ENCODE measurements at regions not wholly inside any gene's neighbourhood (a gene's known extent, or its start where the extent isn't known, plus 50 kb on each side); places are given as distances from the start of the nearest gene placed in this dataset.
"Not testable (repeated sequence)": the region's sequence is repeated elsewhere in the genome, so short reads cannot be mapped to it uniquely, and the experiment has no call there.

DNA sequence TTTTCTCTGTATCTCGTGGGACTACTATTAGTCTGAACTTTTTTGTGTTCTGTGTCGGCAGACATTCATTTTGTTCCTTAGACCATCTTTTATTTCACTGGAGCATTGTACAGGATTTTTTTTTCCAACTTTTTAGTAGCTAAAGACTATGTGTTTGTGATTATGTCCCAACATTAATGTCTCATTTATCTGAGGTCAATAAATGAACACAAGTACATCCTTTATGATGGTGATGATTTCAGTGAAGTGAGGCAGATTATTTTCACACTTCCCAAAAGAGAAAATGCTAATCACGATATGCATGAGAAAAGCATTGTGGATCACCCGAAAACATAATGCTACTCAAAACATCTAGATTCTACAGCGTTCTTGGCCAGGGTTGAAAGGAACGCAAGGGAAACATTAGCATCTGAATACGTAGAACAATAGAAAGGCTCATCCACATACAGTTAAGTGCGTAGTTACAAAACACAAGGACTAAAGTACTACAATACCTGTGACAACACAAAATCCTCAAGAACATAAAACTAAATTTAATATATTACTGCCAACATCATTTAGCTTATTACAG is 981.7 kb upstream of the NCAM2 start:
- no peak for DNase-seq

- no peak for DNase-seq
These were observed 978.2 kb upstream of the NCAM2 start for GRCh38 chr21:20020026-20020425.

- DNase-seq = no peak
These were observed 975.0 kb upstream of the NCAM2 start for GRCh38 chr21:20023193-20023592.

DNA sequence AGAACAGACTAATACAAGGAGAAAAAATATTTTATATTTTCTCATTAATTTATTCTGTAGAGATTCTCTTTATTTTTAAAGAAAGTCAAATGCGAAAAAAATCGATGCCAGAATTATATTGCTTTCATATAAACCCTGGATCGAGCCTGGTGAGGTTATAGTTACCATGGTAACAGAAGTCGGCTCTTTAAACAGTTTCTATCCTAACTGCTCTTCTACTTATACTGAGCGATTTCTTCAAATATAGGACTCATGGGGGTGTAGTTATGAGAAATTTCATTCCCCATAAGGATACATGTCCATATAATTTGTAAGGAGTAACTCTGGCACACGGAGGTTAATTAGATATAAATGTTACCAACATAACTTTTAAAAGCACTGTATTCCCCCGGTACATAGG is 973.5 kb upstream of the NCAM2 start:
- no peak for DNase-seq

- no peak for DNase-seq
These were observed 971.7 kb upstream of the NCAM2 start for GRCh38 chr21:20026543-20026942.

- no peak for DNase-seq
These were observed 967.8 kb upstream of the NCAM2 start for GRCh38 chr21:20030390-20030789.

GRCh38 chr21:20031807-20032206 is 966.4 kb upstream of the NCAM2 start:
- no peak for DNase-seq

DNA sequence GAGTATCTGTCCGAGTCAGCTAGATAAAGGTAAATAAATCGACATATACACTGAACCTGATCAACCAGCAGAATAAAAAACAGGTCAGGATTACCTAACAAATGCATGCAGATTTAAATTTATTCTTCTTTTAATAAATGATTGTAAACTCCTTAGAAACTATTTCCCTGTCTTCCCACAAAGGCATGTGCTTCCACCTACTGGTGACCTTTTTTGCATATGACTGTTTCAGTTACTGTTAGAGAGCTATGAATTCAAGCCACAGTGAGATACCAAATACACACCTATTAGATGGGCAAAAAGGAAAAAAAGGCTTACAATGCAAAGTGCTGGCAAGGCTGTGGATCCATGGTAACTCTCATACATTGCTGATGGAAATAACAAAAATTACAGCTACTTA is 957.4 kb upstream of the NCAM2 start:
- peak in 2 of 3 experiments; percentile 2 to 47 for DNase-seq

- DNase-seq = no peak
These were observed 953.0 kb upstream of the NCAM2 start for GRCh38 chr21:20045197-20045596.

DNA sequence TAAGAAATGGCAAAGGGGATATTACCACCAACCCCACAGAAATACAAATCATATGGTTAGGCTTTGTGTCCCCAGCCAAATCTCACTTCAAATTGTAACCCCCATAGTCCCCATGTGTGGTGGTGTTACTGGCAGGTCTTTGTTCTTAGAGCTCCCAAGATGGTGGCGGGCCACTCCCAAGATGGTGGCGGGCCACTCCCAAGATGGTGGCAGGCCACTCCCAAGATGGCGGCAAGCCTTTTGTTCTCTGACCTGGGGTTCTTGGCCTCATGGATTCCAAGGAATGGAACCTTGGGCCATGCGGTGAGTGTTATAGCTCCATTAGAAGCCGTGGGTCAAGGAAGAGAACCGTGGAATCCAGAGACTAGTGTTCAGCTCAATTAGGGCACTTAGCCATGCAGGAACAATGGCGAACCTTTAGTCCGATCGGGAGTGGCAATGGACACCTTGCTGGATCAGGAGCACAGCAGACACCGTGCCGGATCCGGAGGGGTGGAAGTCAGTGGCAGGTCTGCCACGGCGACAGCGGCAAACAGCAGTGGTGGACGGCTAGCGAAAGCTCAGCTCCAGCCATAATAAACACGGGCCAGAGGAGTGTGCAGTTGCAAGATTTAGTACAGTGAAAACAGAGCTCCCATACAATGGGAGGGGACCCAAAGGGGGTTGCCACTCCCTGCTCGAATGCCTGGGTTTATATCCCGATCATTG is 949.9 kb upstream of the NCAM2 start:
- DNase-seq = not testable (repeated sequence)

GRCh38 chr21:20083336-20083735 is 914.9 kb upstream of the NCAM2 start:
- DNase-seq = no peak

DNA sequence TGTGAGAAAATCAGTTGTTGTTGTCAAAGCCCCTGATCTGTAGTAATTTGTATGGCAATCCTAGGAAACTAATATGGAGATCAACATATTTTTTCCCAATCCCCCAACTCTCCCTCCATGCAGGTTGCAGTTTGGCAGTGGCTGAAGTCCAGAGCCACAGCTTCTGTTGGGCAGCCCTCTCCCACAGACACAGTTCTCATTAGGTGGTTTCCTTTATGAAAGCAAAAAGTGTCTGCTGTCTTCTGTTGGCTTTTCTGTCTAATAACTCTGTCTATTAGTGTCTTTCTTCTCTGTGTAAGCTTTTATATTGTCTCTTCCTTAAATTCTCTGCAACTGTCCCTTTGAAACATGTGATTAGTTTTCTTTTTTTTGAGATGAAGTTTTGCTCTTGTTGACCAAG is 914.3 kb upstream of the NCAM2 start:
- no peak for DNase-seq

GRCh38 chr21:20086508-20086907 is 911.7 kb upstream of the NCAM2 start:
- no peak for DNase-seq

- peak in 2 of 3 experiments; percentile 46 to 87 for DNase-seq
These were observed 891.8 kb upstream of the NCAM2 start for GRCh38 chr21:20106368-20106767.

DNA sequence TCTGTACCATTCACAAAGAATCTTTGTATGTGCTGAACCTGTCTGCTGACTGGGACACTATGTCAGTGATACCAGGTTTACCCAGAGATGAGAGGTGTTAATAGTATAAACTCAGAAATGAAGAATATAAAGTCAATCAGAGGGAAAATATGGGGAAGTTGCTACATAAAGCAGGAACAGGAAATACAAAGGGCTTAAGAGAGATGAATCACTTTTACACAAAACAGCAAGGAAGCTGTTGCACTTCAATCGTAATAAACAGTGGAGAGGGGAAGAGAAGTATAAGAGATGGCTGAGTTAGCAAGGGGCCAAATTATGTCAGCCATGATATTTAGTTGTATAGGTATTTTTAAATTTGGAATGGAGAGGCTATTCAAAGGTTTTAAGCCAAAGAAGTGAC is 890.2 kb upstream of the NCAM2 start:
- DNase-seq = no peak

DNA sequence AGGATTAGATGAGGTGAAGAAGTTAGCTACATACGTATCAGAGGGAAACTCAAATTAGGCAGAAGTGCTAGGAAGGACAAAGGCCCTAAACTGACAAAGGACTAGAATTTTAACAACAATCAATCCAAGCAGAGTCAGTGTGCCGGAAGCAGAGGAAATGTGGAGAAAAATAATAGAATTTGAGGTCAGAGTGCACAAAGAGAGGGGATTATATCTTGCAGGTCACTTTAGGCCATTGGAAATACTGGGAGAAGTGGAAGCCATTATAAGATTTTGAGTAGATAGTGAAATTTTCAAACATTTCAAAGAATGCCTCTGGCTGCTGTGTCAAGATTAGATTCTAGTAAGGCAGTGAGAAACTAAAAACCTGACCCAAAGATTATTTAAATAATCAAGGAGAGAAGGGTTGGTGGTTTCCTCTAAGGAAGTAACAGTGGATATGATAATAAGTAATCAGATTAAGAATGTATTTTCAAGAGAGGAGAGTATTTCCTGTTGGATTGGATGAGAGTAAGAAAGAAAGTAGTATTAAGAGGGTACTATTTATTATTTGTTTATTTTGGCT is 889.2 kb upstream of the NCAM2 start:
- no peak for DNase-seq

DNA sequence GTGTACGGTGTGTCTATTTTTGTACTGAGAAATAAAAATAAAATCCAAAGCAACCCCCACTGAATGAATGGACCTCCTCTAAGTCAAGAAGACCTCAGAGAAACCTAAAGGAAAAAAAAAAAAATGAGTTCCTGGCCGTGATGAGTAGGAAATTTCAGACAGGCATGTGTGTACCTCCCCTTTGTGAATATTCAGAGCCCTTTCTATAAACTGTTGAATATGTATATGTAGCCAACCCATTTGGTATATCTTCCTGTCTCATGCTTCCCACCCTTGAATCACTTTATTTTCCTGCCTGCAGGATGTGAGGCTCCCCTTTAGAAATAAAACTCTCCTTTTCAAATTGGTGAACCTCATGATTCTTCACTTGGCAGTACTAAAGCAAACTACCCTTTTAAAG is 887.8 kb upstream of the NCAM2 start:
- no peak for DNase-seq

DNA sequence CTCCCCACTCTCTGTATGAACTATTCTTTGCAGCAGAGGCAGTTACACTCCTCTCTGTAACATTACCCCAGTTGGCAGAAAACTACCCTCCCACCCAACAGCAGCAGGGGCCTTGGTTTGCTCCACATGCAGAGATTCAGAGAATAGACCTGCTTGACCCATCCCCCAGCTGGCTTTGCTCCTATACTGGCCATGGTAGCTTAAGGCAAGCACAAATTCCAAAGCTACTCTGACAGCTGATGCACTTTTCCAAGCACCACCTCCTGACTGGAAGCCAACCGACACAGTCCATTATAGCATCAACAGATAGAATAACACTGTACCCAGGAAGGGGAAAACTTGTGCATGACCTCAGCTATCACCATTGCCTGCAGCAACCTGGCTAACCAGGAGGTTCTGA is 846.5 kb upstream of the NCAM2 start:
- no peak for DNase-seq

GRCh38 chr21:20163167-20163566 is 835.0 kb upstream of the NCAM2 start:
- no peak for DNase-seq

DNA sequence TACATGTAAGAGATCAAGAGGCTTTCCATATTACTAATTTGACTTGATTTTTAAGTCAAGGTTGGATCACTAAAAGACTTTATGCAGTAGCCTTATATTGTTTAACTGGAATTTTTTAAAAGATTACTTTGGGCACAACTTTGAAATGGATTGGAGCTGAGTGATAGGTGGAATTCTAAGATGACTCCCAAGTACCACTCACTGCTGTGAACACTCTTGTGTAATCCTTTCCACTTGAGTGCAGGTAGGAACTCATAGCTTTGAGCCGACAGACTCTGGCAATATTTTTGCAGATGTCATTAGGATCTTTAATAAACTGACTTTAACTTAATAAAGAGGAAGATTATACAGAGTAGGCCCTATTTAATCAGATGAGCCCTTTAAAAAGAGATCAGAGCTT is 831.1 kb upstream of the NCAM2 start:
- DNase-seq = no peak

DNA sequence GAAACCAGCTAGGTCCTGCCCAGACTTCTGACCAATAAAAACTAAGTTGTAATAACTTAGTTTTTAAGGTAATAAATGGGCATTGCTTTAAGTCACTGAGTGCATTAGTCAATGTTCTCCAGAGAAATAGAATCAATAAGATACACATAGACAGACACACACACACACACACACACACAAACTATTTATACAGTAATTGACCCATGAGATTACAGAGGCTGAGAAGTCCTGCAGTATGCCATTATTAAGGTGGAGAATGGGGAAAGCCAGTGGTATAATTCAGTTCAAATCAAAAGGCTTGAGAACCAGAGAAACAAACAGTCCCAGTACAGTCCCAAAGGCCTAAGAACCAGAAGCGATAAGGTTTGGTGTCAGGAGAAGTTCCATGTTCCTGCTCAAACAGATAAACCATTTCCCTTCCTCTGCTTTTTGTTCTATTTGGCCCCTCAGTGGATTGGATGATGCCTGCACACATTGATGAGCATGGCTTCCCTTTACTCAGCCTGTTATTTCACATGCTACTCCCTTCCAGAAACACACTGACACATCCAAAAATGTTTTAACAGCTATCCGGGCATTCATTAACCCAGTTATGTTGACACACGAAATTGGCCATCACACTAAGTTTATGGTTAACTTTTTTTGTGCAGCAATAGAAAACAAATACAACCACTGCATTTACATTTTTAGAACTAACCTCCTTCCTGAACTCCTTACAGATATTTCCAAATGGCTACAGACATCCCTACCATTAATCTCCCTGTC is 828.2 kb upstream of the NCAM2 start:
- no peak for DNase-seq

DNA sequence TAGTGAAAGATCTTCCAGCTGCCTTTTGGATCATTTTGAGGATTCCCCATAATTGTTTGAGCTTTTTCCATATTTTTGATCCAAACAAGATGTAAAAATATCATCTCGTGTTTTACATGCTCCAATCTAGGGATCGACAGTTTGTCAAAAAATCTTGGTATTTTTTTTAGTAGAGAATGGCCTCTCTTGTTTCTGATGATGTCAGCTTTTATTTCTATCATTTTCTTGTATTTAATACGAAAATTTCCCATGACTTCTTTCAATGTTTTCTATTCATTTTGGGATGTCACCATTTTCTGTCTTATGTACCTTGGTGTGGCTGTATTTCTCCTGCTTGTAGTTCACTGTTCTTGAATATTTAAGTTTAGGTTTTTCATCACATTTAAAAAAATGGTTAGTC is 812.0 kb upstream of the NCAM2 start:
- DNase-seq = no peak

GRCh38 chr21:20187028-20187427 is 811.2 kb upstream of the NCAM2 start:
- DNase-seq = no peak

DNA sequence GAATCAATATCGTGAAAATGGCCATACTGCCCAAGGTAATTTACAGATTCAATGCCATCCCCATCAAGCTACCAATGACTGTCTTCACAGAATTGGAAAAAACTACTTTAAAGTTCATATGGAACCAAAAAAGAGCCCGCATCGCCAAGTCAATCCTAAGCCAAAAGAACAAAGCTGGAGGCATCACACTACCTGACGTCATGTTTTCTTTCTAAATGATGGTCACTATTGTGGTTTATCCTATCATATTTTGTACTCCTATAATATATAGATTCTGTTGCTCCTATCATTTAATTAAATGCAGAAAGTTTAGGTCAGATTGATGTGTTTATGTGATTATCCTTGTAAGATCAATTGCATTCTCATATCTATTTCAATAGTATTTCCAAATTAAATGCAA is 796.9 kb upstream of the NCAM2 start:
- DNase-seq = not testable (repeated sequence)

Data from NCI-H1417 (cell line).